ENCODE measurements at regions not wholly inside any gene's neighbourhood (a gene's known extent, or its start where the extent isn't known, plus 50 kb on each side); places are given as distances from the start of the nearest gene placed in this dataset.

- no peak for TF ChIP-seq CTCF (conservative IDR thresholded peaks at IDR 0.05; ENCODE audit: low read depth in 2 of 2)
- no peak for TF ChIP-seq ZNF331 (CRISPR knock-in tag; IDR thresholded peaks at IDR 0.05; ENCODE audit: low read depth)
- TF ChIP-seq EZH2 (IDR thresholded peaks at IDR 0.05; ENCODE audit: low read depth, unreplicated experiment), result no peak
- TF ChIP-seq REST (IDR thresholded peaks at IDR 0.05; ENCODE audit: unreplicated experiment), result no peak
- no peak for TF ChIP-seq POLR2AphosphoS5 (IDR thresholded peaks at IDR 0.05; ENCODE audit: low read depth)
- TF ChIP-seq ZNF462 (CRISPR knock-in tag; IDR thresholded peaks at IDR 0.05), result no peak
Observed at GRCh38 chr10:94052281-94052680, 58.5 kb downstream of the PLCE1 start.

Data from GM23338 (cell line).